Hepatocyte (in vitro differentiated cells): ENCODE measurements at regions not wholly inside any gene's neighbourhood (a gene's known extent, or its start where the extent isn't known, plus 50 kb on each side); places are given as distances from the start of the nearest gene placed in this dataset.

Experiments
- DNase-seq: peaks from one replicate; pipeline ENCODE4 v3.0.0-alpha.2; 2016; ENCODE audit warnings: low spot score
- H2AFZ ChIP-seq: fragments of 200-600 bp; sonication (generic); 2 replicates; pipeline ENCODE4 v1.6.0; 2016; ENCODE audit warnings: antibody characterized with exemption, mild to moderate bottlenecking
- H3K27ac ChIP-seq: fragments of 200-600 bp; sonication (generic); 2 replicates; pipeline ENCODE4 v1.5.1; 2016; ENCODE audit warnings: mild to moderate bottlenecking
- H3K27me3 ChIP-seq: fragments of 200-600 bp; sonication (generic); 2 replicates; pipeline ENCODE4 v1.6.1; 2016
- H3K36me3 ChIP-seq: fragments of 200-600 bp; sonication (generic); replicated peaks from 2 replicates; pipeline ENCODE4 v1.5.1; 2016; ENCODE audit warnings: low read depth; ENCODE audit not compliant: insufficient read depth
- H3K4me1 ChIP-seq: fragments of 200-600 bp; sonication (generic); 2 replicates; pipeline ENCODE4 v1.5.1; 2016; ENCODE audit warnings: mild to moderate bottlenecking, moderate library complexity; ENCODE audit not compliant: insufficient read depth
- H3K4me2 ChIP-seq: fragments of 200-600 bp; sonication (generic); 2 replicates; pipeline ENCODE4 v1.6.0; 2016
- H3K4me3 ChIP-seq: fragments of 200-600 bp; sonication (generic); 2 replicates; pipeline ENCODE4 v1.5.1; 2016; ENCODE audit warnings: mild to moderate bottlenecking
- H3K79me2 ChIP-seq: fragments of 200-600 bp; sonication (generic); 2 replicates; pipeline ENCODE4 v1.6.0; 2017; ENCODE audit warnings: mild to moderate bottlenecking
- H3K9me2 ChIP-seq: fragments of 200-600 bp; sonication (generic); replicated peaks from 2 replicates; pipeline ENCODE4 v1.6.0; 2017; ENCODE audit warnings: mild to moderate bottlenecking; ENCODE audit not compliant: insufficient read depth
- H3K9me3 ChIP-seq: fragments of 200-600 bp; sonication (generic); 2 replicates; pipeline ENCODE4 v1.5.1; 2016; ENCODE audit warnings: low read depth, mild to moderate bottlenecking
- H4K20me1 ChIP-seq: fragments of 200-600 bp; sonication (generic); 2 replicates; pipeline ENCODE4 v1.6.0; 2016; ENCODE audit warnings: mild to moderate bottlenecking; ENCODE audit not compliant: insufficient read depth, poor library complexity, severe bottlenecking
- EZH2 ChIP-seq: fragments of 200-600 bp; sonication (generic); IDR thresholded peaks from 2 replicates; pipeline ENCODE4 v1.6.1; 2016; ENCODE audit warnings: antibody characterized with exemption, mild to moderate bottlenecking, borderline replicate concordance
- EZH2phosphoT487 ChIP-seq: fragments of 200-600 bp; sonication (generic); IDR thresholded peaks from one replicate; pipeline ENCODE4 v1.6.1; 2018; ENCODE audit warnings: antibody characterized with exemption, mild to moderate bottlenecking, low read depth, moderate library complexity; ENCODE audit not compliant: unreplicated experiment, severe bottlenecking
- whole genome bisulfite sequencing: methylation state at CpG from one replicate; pipeline ENCODE4 v1.1.6; 2016; ENCODE audit warnings: low lambda C conversion rate; ENCODE audit errors: missing lambda C conversion rate; 5-methylcytosine and 5-hydroxymethylcytosine counted together
- TF ChIP-seq, protein P1 (sequence below): fragments of 200-600 bp; sonication (generic); IDR thresholded peaks from 2 replicates; pipeline ENCODE4 v1.5.1; 2016; ENCODE audit warnings: antibody characterized with exemption, mild to moderate bottlenecking; ENCODE audit not compliant: poor library complexity

DNA sequence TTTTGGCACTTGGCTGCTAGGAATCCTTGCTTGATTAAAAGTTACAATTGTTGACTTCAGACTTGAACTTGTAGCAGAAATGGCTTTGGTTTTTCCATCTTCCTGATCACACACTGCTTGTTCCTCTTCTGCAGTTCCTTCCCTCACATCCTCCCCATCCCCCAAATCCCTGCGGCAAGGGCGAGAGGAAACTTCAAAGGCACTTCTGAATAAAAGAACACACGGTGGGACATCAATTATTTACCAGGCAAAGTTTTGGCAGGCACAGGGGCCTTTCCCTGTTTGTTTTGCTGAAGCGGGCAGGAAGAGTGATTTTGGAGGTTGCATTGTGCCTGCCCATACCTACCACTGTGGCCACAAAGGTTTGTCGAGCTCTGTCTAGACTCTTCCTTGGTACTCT is 260.9 kb downstream of the KIF4B start:
- no peak overlapping the region for H2AFZ ChIP-seq
- no peaks in the 10 kb centered on the region for H3K9me2 ChIP-seq
- H3K27ac ChIP-seq, result no peak overlapping the region
- H3K9me3 ChIP-seq, result no peaks in the 10 kb centered on the region
- TF ChIP-seq EZH2 (no peak), EZH2phosphoT487 (no peak)
- TF ChIP-seq, protein P1, sequence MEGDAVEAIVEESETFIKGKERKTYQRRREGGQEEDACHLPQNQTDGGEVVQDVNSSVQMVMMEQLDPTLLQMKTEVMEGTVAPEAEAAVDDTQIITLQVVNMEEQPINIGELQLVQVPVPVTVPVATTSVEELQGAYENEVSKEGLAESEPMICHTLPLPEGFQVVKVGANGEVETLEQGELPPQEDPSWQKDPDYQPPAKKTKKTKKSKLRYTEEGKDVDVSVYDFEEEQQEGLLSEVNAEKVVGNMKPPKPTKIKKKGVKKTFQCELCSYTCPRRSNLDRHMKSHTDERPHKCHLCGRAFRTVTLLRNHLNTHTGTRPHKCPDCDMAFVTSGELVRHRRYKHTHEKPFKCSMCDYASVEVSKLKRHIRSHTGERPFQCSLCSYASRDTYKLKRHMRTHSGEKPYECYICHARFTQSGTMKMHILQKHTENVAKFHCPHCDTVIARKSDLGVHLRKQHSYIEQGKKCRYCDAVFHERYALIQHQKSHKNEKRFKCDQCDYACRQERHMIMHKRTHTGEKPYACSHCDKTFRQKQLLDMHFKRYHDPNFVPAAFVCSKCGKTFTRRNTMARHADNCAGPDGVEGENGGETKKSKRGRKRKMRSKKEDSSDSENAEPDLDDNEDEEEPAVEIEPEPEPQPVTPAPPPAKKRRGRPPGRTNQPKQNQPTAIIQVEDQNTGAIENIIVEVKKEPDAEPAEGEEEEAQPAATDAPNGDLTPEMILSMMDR, result no peak
- H3K79me2 ChIP-seq, result no peaks in the 10 kb centered on the region
- no peak overlapping the region for H3K4me2 ChIP-seq
- no peaks in the 10 kb centered on the region for H3K27me3 ChIP-seq
- no peak overlapping the region for H3K4me3 ChIP-seq
- 33% methylated on average over 5 of the region's 5 CpGs for WGBS
- H4K20me1 ChIP-seq, result no peaks in the 10 kb centered on the region
- no peaks in the 10 kb centered on the region for H3K4me1 ChIP-seq
- no peaks in the 10 kb centered on the region for H3K36me3 ChIP-seq
- no peak for DNase-seq

DNA sequence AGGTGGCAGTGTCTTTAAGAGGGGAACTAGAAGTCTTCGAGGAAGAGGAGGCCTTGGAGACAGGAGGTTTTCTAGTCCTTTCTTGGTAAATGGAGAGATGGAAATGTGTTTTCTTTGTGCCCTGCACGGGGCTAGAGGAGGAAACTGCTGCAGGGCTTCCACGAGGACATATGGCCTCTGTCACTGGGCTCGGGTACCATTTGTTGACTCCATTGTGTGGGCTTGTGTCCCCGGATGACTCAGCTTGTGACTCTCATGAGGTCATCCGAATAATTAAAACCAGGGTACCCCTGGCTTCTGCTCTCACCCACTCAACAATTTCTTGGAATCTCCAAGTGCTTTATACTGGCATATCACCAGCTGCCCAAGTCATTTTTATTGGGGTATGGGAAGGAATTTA is 261.7 kb downstream of the KIF4B start:
- H3K4me2 ChIP-seq, result no peak overlapping the region
- no peak for TF ChIP-seq EZH2
- TF ChIP-seq EZH2phosphoT487, result no peak
- TF ChIP-seq, protein P1, result no peak
- H3K36me3 ChIP-seq, result no peaks in the 10 kb centered on the region
- H3K4me1 ChIP-seq, result no peaks in the 10 kb centered on the region
- 78% methylated on average over 6 of the region's 6 CpGs for WGBS
- DNase-seq, result no peak
- no peaks in the 10 kb centered on the region for H3K79me2 ChIP-seq
- H3K27me3 ChIP-seq, result no peaks in the 10 kb centered on the region
- no peak overlapping the region for H3K4me3 ChIP-seq
- H2AFZ ChIP-seq, result no peak overlapping the region
- no peaks in the 10 kb centered on the region for H4K20me1 ChIP-seq
- H3K27ac ChIP-seq, result no peak overlapping the region
- H3K9me2 ChIP-seq, result no peaks in the 10 kb centered on the region
- no peaks in the 10 kb centered on the region for H3K9me3 ChIP-seq

DNA sequence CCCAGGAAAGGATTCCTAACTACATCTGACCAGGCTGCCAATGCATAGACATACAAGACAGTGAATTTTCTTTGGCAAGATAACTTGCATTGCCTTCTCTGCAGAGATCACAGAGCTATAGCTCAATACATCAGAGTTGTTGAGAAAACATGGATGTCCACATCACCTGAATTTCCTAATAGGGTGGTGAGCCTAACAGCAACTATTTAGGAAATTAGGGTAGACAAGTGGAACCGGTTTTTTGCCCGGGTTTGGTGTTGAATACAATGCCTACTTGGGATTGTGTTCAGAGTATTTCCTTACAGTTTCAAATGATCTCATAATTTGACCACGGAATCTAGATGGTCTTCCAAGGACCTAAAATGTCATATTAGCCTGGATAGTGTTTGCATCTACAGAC is 262.7 kb downstream of the KIF4B start:
- H3K36me3 ChIP-seq, result no peaks in the 10 kb centered on the region
- no peak overlapping the region for H2AFZ ChIP-seq
- no peak for DNase-seq
- H3K4me1 ChIP-seq, result no peaks in the 10 kb centered on the region
- no peak overlapping the region for H3K27ac ChIP-seq
- H3K9me2 ChIP-seq, result no peaks in the 10 kb centered on the region
- H3K4me2 ChIP-seq, result no peak overlapping the region
- no peaks in the 10 kb centered on the region for H3K79me2 ChIP-seq
- 89% methylated on average over 3 of the region's 3 CpGs for WGBS
- TF ChIP-seq, protein P1, result no peak
- no peak for TF ChIP-seq EZH2phosphoT487
- no peak for TF ChIP-seq EZH2
- no peak overlapping the region for H3K4me3 ChIP-seq
- no peaks in the 10 kb centered on the region for H3K9me3 ChIP-seq
- no peaks in the 10 kb centered on the region for H3K27me3 ChIP-seq
- no peaks in the 10 kb centered on the region for H4K20me1 ChIP-seq

DNA sequence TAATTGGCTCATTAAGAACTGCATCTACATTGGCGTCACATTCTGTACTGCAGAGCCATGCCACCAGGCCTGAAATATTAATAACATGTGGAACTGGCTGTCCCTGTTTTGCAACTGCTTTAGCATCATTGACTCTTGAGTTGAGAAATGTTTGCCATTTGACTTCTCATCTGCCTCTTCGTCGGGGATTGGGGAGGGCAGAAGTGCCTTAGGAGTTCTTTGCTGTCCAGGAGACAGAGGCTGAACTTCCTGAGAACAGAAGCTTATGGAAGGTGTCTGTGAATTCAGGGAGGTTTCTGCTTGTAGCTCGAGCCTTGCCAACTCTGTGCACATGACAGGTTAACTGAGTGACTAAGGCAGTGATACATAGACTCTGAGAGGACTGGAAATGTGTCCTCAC is 265.0 kb downstream of the KIF4B start:
- H3K4me2 ChIP-seq, result no peak overlapping the region
- no peaks in the 10 kb centered on the region for H3K9me3 ChIP-seq
- H3K79me2 ChIP-seq, result no peaks in the 10 kb centered on the region
- no peak overlapping the region for H2AFZ ChIP-seq
- 55% methylated on average over 4 of the region's 4 CpGs for WGBS
- no peak overlapping the region for H3K4me3 ChIP-seq
- H3K36me3 ChIP-seq, result no peaks in the 10 kb centered on the region
- DNase-seq, result no peak
- no peaks in the 10 kb centered on the region for H3K4me1 ChIP-seq
- H3K9me2 ChIP-seq, result no peaks in the 10 kb centered on the region
- H3K27me3 ChIP-seq, result peaks cover 12% of the 10 kb centered on the region
- H3K27ac ChIP-seq, result no peak overlapping the region
- TF ChIP-seq EZH2phosphoT487 (no peak), EZH2 (no peak)
- TF ChIP-seq, protein P1, result no peak
- no peaks in the 10 kb centered on the region for H4K20me1 ChIP-seq
